ENCODE measurements at regions not wholly inside any gene's neighbourhood (a gene's known extent, or its start where the extent isn't known, plus 50 kb on each side); places are given as distances from the start of the nearest gene placed in this dataset.

GRCh38 chr1:29829448-29830344, 593.4 kb downstream of the PTPRU start:
- no peaks in the 10 kb centered on the region for H3K36me3 ChIP-seq
- H3K4me3 ChIP-seq: no peak overlapping the region
- peaks cover 0 to 5% (median 0%) of the 10 kb centered on the region in 4 donors for H3K27me3 ChIP-seq
- H3K4me1 ChIP-seq: no peaks in the 10 kb centered on the region
- DNase-seq (no peak), ATAC-seq (ENCODE audit: low FRiP score in 2 of 2) (no peak)
- H3K9me3 ChIP-seq: no peaks in the 10 kb centered on the region
- no peak for TF ChIP-seq EP300 (IDR thresholded peaks at IDR 0.05)
- no peak for TF ChIP-seq POLR2AphosphoS5 (IDR thresholded peaks at IDR 0.05)
- H3K27ac ChIP-seq: no peak overlapping the region
- WGBS, 2 donors: 80 to 82% methylated on average over 7 to 14 of the region's 14 CpGs

- no peak for DNase-seq
- Histone ChIP-seq H3K4me1 (no peaks in the 10 kb centered on the region), H3K36me3 (no peaks in the 10 kb centered on the region), H3K27ac (no peak overlapping the region), H3K4me3 (no peak overlapping the region), H3K9me3 (no peaks in the 10 kb centered on the region), H3K27me3 (peaks cover 0 to 5% (median 0%) of the 10 kb centered on the region in 4 donors)
- no peak for ATAC-seq (ENCODE audit: low FRiP score in 2 of 2)
- WGBS, 2 donors: 71 to 80% methylated on average over 15 to 23 of the region's 23 CpGs
- TF ChIP-seq POLR2A (IDR thresholded peaks at IDR 0.05): no peak
Observed at GRCh38 chr1:29828526-29829447, 592.5 kb downstream of the PTPRU start.

- Histone ChIP-seq H3K4me3 (no peak overlapping the region), H3K36me3 (no peaks in the 10 kb centered on the region), H3K27ac (no peak overlapping the region), H3K9me3 (no peaks in the 10 kb centered on the region), H3K4me1 (no peaks in the 10 kb centered on the region), H3K27me3 (peaks cover 0 to 5% (median 0%) of the 10 kb centered on the region in 4 donors)
- DNase-seq (no peak), ATAC-seq (ENCODE audit: low FRiP score in 2 of 2) (no peak)
- WGBS, 2 donors: 67 to 68% methylated on average over 6 to 7 of the region's 7 CpGs
- TF ChIP-seq POLR2A (IDR thresholded peaks at IDR 0.05) (no peak), POLR2AphosphoS5 (IDR thresholded peaks at IDR 0.05) (no peak), CTCF (IDR thresholded peaks at IDR 0.05) (no peak), EP300 (IDR thresholded peaks at IDR 0.05) (no peak)
Observed at GRCh38 chr1:29827801-29828525, 591.6 kb downstream of the PTPRU start.

- no peak for DNase-seq
- peaks cover 0 to 5% (median 0%) of the 10 kb centered on the region in 4 donors for H3K27me3 ChIP-seq
Observed at GRCh38 chr1:29827237-29827750, 591.0 kb downstream of the PTPRU start.

More at GRCh38 chr1:29827237-29827750, 591.0 kb downstream of the PTPRU start:
- no peaks in the 10 kb centered on the region for H3K4me1 ChIP-seq
- H3K9me3 ChIP-seq: no peaks in the 10 kb centered on the region
- WGBS, 2 donors: 66 to 78% methylated on average over 11 to 12 of the region's 12 CpGs
- TF ChIP-seq POLR2A (IDR thresholded peaks at IDR 0.05) (no peak), CTCF (IDR thresholded peaks at IDR 0.05) (no peak), POLR2AphosphoS5 (IDR thresholded peaks at IDR 0.05) (no peak), EP300 (IDR thresholded peaks at IDR 0.05) (no peak)
- no peaks in the 10 kb centered on the region for H3K36me3 ChIP-seq
- H3K27ac ChIP-seq: no peak overlapping the region
- no peak for ATAC-seq (ENCODE audit: low FRiP score in 2 of 2)
- no peak overlapping the region for H3K4me3 ChIP-seq

Data from upper lobe of left lung (tissue), 6 donors.